RWPE2 (cell line): ENCODE measurements at regions not wholly inside any gene's neighbourhood (a gene's known extent, or its start where the extent isn't known, plus 50 kb on each side); places are given as distances from the start of the nearest gene placed in this dataset.

Experiments
- ATAC-seq: fragments of 200-7000 bp; cut with Tn5 transposase; 3 replicates; pipeline ENCODE4 v1.9.1; 2021; ENCODE audit warnings: low read depth
- DNase-seq: peaks from one replicate; pipeline ENCODE4 v3.0.0-alpha.2; 2020; ENCODE audit warnings: low spot score
- H3K27ac ChIP-seq: fragments of 450-650 bp; 2 replicates; pipeline ENCODE4 v1.5.1; 2017; ENCODE audit warnings: mild to moderate bottlenecking; ENCODE audit not compliant: poor library complexity, severe bottlenecking
- H3K27me3 ChIP-seq: fragments of 250-450 bp; sonication (Bioruptor Pico); 2 replicates; pipeline ENCODE4 v1.5.1; 2021; ENCODE audit warnings: mild to moderate bottlenecking, moderate library complexity; ENCODE audit not compliant: insufficient read depth, poor library complexity, severe bottlenecking
- H3K36me3 ChIP-seq: fragments of 250-450 bp; sonication (Bioruptor Pico); 2 replicates; pipeline ENCODE4 v1.5.1; 2020; ENCODE audit warnings: low read depth, mild to moderate bottlenecking, moderate library complexity
- H3K4me1 ChIP-seq: fragments of 250-450 bp; sonication (Bioruptor Pico); 2 replicates; pipeline ENCODE4 v1.5.1; 2021; ENCODE audit warnings: mild to moderate bottlenecking, moderate library complexity; ENCODE audit not compliant: insufficient read depth, poor library complexity, severe bottlenecking
- H3K4me3 ChIP-seq: fragments of 250-450 bp; sonication (Bioruptor Pico); 2 replicates; pipeline ENCODE4 v1.5.1; 2021; ENCODE audit warnings: mild to moderate bottlenecking, moderate library complexity; ENCODE audit not compliant: severe bottlenecking
- H3K9me3 ChIP-seq: fragments of 250-450 bp; sonication (Bioruptor Pico); 2 replicates; pipeline ENCODE4 v1.5.1; 2021; ENCODE audit warnings: mild to moderate bottlenecking, moderate library complexity; ENCODE audit not compliant: severe bottlenecking
- CTCF ChIP-seq: fragments of 450-650 bp; IDR thresholded peaks from one replicate; pipeline ENCODE4 v1.5.1; 2017; ENCODE audit warnings: mild to moderate bottlenecking, moderate library complexity; ENCODE audit not compliant: poor library complexity, severe bottlenecking

- Histone ChIP-seq H3K9me3 (no peaks in the 10 kb centered on the region), H3K4me3 (no peak overlapping the region), H3K36me3 (no peaks in the 10 kb centered on the region), H3K27ac (no peak overlapping the region), H3K4me1 (peaks cover 17% of the 10 kb centered on the region), H3K27me3 (no peaks in the 10 kb centered on the region)
- no peak for TF ChIP-seq CTCF
- DNase-seq (no peak), ATAC-seq (no peak)
These were observed 56.5 kb upstream of the BACH1 start for GRCh38 chr21:29242201-29242600.

DNA sequence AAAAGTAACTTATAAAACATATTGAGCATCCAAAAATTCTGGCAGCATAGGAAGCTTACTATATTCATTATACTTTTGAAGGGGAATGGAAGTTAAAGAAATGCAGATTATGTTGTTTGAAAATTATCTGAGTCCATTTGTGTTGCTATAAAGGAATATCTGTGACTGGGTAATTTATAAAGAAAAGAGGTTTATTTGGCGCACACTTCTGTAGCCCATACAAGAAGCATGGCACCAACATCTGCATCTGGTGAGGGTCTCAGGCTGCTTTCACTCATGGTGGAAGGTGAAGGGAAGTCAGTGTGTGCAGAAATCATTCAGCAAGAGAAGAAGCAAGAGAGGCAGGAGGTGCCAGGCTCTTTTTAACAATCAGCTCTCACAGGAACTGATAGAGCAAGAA lies 55.5 kb upstream of the BACH1 start:
- ATAC-seq = no peak
- no peak for DNase-seq

DNA sequence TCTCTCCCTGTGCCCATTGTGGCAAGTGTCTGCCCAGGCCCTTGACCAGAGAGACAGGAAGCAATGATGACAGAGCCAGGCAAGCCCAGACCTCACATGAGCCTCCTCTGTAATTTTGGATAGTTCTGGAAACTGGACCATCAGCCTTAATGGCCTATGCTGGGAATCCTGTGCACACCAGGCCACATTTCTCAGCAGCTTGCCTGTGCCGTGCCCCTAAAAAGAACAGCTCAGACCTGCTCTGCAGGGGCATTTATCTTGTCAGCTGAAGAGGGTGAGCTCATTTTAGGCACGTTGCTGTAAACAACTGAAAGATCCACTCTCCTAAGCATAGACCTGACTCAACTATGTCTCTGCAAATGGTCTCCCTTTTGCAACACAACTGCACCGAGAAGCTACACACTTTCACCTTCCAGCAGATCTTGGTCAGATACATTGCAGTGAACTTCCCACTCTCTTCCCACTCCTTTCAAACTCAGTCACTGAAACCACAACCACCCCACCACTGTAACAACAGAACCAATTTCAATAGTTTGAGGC lies 53.5 kb upstream of the BACH1 start:
- ATAC-seq (no peak), DNase-seq (no peak)

More for the DNA sequence above, 55.5 kb upstream of the BACH1 start:
- H3K36me3 ChIP-seq = no peaks in the 10 kb centered on the region
- H3K27me3 ChIP-seq = no peaks in the 10 kb centered on the region
- H3K27ac ChIP-seq = no peak overlapping the region
- TF ChIP-seq CTCF = no peak
- H3K4me1 ChIP-seq = peaks cover 15% of the 10 kb centered on the region
- no peak overlapping the region for H3K4me3 ChIP-seq
- no peaks in the 10 kb centered on the region for H3K9me3 ChIP-seq

GRCh38 chr21:29245863-29246262 lies 52.9 kb upstream of the BACH1 start:
- DNase-seq (no peak), ATAC-seq (no peak)
- no peak overlapping the region for H3K27ac ChIP-seq
- H3K9me3 ChIP-seq = no peaks in the 10 kb centered on the region
- no peaks in the 10 kb centered on the region for H3K27me3 ChIP-seq
- H3K4me1 ChIP-seq = peaks cover 14% of the 10 kb centered on the region
- no peaks in the 10 kb centered on the region for H3K36me3 ChIP-seq
- H3K4me3 ChIP-seq = no peak overlapping the region
- no peak for TF ChIP-seq CTCF

More for the DNA sequence above, 53.5 kb upstream of the BACH1 start:
- no peaks in the 10 kb centered on the region for H3K27me3 ChIP-seq
- H3K4me1 ChIP-seq = peaks cover 14% of the 10 kb centered on the region
- H3K9me3 ChIP-seq = no peaks in the 10 kb centered on the region
- TF ChIP-seq CTCF = no peak
- no peaks in the 10 kb centered on the region for H3K36me3 ChIP-seq
- H3K4me3 ChIP-seq = no peak overlapping the region
- H3K27ac ChIP-seq = no peak overlapping the region

DNA sequence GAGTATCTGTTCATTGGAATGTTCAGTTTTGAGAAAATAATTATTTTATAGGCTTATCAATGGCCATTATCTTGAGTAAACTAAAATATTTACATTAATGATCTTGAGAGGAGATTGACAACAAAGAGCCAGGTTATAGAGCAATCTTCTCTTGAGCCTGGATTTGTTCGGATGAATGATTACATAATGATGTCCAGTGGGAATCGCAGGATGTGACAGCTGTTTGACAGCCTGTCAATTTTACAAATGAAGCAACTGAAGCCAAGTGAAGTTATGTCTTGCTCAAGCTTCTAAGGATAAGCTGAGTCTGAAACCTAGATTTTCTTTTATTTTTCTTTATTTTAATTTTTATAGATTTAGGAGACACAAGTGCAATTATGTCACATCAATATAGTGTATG lies 52.1 kb upstream of the BACH1 start:
- Histone ChIP-seq H3K27me3 (no peaks in the 10 kb centered on the region), H3K4me1 (peaks cover 14% of the 10 kb centered on the region), H3K9me3 (no peaks in the 10 kb centered on the region), H3K27ac (no peak overlapping the region), H3K36me3 (no peaks in the 10 kb centered on the region), H3K4me3 (no peak overlapping the region)
- no peak for TF ChIP-seq CTCF
- no peak for DNase-seq
- no peak for ATAC-seq
